GM18511 (cell line): ENCODE measurements at regions not wholly inside any gene's neighbourhood (a gene's known extent, or its start where the extent isn't known, plus 50 kb on each side); places are given as distances from the start of the nearest gene placed in this dataset.

Experiments used
- ATAC-seq: cut with Tn5 transposase; IDR thresholded peaks from one replicate; pipeline ENCODE4 v1.9.1; 2021; ENCODE audit warnings: mild to moderate bottlenecking, moderate library complexity; ENCODE audit not compliant: unreplicated experiment

DNA sequence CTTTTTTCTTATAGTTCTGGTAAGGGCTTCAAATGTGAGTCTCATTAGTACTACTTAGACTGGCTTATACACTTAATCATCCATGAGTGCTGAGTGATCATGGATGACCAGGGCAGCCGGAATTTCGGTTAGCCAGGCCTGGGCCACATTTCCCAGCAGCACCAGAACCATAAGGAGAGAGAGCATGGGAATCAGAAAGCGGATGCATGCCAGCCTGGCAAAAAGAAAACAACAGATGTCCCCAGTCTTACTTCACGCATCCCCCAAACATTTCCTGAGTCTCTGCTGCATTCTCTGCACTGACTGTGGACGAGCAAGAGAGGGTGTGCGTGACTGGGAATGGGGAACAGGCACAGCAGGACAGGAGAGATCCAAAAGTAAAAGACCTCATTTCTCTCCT is 371.1 kb upstream of the ZNF608 start:
- ATAC-seq, result no peak

DNA sequence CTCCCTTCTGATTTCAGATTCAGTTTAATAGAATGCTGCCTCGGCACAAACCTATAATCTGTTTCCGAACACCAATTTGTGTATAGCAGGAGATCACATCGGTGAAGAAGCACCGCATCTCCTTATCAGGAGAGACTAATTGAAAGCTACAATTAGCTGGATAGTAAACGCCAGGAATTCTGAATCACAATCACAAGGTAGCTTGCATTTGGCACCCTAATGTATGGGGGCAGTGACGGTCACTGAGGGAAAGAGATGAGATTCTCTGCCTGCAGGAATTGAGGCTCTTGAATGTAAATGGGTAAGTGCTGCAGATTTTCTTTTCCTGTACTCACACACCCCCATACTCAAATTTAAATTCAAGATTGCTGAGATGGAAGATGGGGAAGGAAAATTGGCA is 373.6 kb upstream of the ZNF608 start:
- no peak for ATAC-seq

DNA sequence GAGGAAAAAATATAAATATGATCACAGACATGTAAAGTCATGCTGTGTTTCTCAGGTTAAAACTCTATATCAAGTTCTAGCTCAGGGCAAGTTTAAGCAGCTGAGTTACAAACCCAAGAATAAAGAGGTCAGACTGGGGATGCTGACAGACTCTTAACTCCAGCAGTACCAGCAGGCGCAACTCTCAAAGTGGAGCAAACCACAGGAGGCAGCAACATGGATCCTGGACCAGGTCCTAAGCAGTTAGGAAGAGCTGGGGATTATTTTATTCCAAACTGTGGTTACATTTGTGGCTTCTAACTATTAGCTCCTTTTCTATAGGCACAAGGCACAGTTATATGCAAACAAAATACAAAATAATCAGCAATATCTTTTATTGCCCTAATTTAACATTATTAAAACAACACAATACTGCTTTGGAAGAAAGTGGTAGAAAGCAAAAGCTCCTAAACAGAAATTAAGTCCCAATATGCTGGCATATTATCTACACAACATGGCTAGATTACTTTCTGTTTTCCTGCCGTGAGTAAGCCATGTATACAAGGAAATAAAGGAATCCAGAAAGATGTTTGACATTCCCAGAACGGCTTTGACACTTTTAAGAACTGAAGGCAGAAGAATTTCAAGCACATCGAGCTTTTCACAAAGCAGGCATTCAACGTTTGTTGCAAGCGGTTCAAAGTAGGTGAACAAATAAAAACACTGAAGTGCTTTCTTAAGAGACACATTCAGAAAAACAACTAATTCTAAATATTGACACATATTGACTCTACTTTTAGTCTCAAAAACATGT is 378.8 kb upstream of the ZNF608 start:
- no peak for ATAC-seq

DNA sequence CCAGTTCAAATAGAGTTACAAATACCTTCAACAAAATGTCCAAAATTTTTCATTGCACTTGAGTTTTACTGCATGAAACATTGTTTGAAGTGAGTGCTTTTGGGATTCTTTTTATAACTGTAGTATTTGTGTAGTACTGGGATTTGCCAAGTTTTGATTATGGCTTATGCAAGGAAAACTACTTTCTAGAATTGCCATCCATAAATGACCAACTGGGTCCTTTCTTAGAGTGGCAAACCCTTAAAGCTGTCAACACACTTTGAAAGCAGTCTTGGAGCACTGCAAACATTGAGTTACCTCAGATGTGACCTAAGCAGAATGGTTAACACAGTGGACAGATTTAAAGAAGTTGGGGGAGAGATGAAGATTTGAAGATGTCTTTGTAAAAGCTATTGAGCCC is 379.6 kb upstream of the ZNF608 start:
- ATAC-seq, result no peak

DNA sequence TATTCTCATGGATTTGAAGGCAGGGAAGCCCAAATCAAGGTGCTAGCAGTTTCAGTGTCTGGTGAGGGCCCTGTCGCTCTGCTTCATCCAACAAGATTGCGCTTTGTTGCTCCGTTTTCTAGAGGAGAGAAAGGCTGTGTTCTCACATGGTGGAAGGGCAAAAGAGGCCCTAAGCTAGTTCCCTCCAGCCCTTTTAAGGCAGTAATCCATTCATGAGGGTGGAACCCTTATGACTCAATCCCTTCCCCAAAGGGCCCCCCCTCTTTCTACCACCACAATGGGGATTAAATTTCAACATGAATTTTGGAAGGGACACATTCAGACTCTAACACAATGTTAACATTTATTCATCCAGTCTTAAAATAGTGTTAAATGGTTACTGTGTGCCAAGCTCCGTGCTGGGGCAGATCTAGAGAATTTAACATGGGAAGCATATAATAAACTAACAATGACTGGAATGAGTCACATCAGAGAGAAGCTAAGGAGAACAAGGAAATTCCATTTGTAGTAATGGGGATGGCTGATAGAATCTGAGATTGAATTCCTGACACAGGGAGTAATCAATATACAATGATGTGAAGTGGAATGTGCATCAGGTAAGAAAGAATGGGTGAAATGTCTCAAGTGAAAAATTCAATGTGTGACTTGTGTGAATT is 382.8 kb upstream of the ZNF608 start:
- no peak for ATAC-seq

DNA sequence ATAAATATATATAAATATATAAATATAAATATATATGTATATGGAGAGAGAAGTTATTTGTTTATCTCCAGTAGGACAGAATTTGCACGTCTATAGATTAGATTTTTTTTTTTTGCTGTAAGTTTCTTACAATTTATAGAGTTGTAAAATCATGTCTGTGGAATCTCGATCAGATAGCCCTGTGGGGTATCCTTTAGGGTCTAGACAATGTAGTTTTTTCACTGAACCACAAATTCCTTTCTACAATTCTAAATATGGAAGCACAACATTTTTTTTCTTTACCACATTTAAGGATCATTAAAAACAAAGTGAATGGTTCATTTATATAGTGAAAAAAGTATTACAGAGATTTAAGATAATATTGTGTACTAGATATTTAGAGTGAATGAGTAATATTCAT is 384.2 kb upstream of the ZNF608 start:
- no peak for ATAC-seq

DNA sequence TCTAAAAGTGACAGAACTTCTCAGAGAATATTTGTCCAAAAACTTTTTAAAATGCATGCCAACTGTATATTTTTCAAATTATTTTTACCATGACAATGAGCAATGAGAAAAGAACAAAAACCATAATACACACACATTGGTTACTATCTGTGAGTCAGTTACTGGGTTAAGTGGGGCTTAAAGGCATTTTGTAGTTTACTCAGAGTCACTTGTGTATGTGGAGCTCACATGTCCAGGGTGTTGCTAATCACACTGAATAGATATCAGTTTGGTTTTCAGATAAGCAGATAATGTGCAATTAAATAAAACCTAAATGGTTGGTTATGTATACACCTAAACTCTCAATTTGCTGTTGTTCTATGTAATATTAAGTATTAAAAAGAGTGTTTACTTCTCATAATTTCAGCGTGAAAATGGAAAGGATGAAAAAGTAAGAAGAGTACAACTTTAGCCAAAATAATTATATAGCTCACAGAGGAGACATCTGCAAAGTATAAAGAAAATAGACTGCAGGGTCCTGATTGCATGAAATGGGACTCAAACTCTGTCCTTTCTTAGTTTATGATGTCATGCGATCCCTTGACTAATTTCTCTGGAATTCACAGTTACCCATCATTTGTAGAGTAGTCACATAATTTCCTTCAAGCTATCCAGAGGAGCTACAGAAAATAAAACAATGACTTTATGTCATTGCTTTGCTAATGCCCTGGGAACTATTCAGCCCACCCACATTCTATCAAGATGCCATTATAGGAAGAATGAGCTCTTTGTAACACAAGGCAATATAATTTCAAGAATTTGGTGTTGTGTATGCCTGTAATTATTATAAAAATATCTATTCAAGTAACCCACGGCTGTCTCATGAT is 388.0 kb upstream of the ZNF608 start:
- ATAC-seq, result no peak

DNA sequence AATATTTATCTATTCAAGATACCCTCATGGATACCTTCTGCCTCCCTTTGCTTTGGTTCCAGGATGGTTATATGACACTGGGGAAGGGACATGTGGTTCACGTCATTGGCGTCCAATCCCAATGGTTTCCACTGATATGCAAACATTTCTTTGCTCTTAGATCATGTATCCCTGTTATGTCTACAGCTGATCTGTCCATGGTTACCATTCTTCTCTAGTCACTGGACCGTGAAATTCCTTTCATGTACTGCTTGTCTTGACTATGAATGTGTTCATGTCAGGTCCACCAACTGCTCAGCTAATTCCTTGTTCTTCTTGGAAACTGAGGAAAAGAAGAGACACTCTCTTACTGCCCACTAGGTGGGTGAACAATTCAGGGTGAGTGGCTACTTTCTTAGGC is 391.1 kb upstream of the ZNF608 start:
- ATAC-seq, result no peak

DNA sequence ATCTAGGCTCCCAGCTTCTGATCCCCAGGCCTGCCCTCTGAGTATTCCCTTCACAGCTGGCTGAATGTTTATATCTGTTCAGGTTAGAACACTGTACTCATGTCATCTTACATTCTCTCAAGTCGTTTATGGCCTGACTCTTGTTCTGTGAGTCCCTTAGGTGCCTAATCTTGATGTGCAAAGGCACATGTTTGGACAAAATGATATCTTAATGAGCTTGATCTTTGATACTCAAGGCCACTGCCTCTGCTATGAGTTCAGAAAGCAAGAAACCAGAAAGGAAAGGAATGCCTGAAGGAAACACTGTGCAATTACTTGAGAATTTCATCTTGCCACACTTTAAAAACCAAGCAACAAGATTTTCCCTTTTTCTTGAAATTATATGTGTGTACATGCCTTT is 391.8 kb upstream of the ZNF608 start:
- ATAC-seq, result no peak

DNA sequence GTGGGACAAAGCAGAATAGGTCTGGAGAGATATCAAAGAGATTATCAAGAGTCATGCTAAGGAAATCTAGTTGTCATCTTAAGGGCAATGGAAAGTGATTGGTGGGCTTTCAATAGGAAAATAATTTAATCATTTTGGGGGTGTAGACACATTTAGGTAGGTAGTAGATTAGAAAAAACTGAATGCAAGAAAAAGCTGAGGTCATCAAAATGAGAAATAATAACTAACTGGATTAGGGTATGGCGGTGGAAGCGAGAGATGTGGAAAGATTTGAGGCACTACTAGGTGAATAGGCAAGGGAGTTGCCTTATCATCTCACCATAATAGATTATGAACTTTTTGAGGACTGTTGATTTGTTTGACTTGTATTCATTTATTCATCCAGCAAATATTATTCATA is 393.2 kb upstream of the ZNF608 start:
- no peak for ATAC-seq

DNA sequence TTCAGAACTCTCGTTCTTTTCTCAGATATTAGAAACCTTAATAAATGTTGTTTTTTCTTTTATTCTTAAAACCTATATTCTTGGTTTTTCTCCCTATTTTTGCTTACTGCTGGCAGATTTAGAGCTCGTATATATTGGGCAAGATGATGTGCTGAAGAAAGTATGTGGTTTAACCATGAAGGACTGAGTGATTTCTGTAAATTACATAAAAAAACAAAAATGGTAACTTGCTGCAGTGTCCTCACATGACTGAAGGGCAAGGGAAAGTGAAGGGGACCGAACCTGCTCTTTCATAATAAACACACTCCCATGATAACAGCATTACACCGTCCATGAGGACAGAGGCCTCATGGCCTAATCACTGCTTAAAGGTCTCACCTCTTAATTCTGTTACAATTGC is 393.8 kb upstream of the ZNF608 start:
- ATAC-seq, result no peak

DNA sequence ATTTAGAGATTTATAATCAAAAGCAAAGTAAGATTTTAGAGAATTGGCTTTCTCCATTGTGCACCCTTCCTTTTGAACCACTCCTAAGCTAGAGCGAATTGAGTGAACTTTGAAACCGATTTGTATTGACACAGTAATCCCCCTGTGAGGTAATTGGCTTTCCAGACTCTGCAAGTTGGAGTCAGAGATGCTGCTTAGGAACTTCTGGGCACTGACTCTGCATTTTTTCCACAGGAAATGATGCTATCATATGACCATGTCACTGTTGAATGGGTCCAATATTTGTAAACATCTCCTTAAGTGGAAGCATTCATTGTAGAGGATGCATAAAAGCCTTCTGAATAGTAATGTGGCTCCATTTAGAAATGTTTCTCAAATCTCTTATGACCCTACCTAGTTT is 394.4 kb upstream of the ZNF608 start:
- ATAC-seq, result no peak

DNA sequence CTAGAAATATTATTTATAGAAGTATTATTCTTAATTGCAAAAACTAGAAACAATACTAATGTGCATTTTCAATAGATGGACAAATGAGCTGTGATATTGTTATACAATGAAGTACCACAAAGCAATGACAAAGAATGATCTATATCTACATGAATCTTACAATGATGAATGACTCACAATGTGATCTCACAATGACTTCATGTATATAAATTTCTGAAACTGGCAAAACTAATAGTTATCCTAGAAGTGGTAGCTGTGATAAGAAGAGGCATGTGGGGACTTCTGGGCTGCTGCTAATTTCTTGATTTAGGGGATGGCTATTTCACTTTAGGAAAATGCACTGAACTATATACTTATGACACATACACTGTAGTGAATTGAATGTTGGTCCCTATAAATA is 396.0 kb upstream of the ZNF608 start:
- peak; percentile 48 for ATAC-seq

DNA sequence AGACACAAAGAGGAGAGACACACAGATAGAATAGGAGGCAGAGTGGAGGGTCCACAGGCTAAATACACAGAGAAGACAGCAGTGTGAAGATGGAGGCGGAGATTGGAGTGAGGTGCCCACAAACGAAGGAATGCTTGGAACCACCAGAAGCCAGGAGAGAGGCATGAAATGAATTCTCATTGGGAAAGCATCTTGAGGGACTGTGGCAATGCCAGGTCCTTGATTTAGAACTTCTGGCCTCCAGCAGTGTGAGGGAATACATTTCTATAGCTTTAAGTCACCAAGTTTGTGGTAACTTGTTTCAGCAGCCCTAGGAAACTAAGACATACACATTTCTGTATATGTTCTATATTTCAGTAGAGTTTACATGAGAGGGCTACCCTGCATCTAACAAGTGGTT is 396.6 kb upstream of the ZNF608 start:
- no peak for ATAC-seq

DNA sequence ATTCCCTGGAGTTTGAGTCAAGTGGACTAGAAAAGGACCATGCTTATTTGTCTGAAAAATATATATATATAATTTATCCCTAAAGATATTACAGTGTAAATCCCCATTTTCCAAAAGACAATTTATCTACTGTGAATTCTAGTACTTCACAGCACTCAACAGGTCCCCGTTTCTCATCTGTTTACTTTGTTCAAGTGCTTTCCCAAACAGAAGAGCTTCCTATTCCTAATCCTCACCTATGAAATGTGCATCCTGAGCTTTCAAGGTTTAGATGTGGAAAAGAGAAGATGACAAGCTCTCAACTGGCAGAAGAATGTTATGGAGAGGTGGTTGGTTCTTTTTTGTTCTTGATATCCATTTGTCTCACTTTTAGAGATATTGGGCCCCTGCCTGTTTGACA is 401.6 kb upstream of the ZNF608 start:
- ATAC-seq, result no peak

DNA sequence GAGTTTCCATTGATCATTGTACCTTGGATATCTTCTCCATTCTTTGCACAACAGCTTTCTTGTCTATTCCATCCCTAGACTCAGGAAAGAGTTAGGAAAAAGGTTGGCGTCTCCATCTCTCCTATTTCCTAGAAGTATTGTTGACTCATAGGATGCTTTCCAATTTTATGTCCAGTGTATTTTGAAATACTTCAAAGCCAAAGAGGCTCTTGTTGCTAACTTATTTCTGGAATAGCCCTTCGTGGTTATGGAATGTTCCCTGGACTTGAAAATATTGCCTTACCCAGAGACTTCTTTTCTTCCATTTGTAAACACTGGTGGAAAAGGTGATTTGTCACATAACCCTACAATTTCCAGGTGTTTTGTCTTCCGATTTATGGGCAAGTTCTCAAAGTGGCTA is 402.3 kb upstream of the ZNF608 start:
- no peak for ATAC-seq

DNA sequence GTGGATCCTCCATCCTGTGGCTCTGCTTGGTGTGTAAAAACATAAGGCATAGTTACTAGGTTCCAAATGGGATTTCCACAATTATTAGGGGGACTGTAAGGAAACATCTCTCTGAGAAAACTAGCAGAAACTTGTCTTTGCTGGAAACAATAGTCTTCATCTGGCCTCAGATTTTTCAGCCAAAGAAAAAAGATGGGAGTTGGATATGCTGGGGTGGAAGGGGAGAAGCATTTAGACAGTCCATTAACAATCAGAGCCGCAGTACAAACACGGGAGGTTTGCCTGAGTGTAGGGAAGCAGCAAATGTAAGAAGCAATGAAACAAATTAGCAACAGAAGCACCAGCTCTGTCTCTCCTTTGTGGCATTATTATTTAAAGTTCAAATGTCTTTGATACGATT is 402.7 kb upstream of the ZNF608 start:
- no peak for ATAC-seq

DNA sequence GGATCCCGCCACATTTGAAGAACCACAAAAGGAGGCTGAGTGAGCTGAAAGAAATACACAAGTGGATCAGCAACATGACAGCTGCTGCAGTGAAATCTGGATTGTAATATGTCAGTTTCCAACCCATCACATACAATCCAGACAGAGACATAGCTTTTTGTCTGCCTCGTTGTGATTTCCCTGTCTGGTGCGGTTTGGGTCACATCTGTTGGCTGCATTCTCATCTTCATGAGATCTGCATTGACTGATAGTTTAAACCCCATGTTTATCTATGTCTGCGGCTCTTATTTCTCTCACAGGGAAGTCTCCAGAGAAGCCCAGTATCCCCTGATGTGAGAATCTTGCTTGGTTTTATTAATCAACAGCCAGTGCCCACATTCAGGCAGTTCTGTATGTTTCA is 403.1 kb upstream of the ZNF608 start:
- no peak for ATAC-seq

DNA sequence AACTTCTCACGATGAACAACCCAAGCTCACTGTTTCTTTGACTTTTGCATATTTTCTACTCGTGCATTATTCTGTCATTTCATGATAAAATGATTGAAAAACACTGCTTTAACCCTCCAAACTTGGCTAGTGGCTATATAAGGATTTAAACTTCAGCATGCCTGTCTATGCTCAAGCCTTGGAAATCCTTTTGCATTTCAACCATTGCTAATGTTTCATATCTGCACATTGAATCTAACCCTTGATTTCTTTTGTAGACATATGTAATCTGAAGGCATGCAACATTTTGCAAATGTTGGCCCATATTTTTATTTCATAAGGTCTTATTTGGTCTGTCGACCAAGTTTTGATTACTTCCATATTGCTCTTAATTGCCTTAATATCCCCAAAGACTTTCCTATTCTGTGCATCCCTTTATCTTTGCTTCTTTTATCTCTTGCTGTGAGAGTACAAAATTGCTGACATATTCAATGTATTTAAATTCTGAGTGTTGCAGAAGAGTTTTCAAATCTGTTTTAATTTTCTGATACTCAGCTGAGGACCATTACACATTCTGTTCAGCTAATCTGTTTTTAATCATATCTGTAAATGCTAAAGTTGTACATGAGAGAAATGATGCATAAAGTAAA is 403.7 kb upstream of the ZNF608 start:
- ATAC-seq, result no peak

DNA sequence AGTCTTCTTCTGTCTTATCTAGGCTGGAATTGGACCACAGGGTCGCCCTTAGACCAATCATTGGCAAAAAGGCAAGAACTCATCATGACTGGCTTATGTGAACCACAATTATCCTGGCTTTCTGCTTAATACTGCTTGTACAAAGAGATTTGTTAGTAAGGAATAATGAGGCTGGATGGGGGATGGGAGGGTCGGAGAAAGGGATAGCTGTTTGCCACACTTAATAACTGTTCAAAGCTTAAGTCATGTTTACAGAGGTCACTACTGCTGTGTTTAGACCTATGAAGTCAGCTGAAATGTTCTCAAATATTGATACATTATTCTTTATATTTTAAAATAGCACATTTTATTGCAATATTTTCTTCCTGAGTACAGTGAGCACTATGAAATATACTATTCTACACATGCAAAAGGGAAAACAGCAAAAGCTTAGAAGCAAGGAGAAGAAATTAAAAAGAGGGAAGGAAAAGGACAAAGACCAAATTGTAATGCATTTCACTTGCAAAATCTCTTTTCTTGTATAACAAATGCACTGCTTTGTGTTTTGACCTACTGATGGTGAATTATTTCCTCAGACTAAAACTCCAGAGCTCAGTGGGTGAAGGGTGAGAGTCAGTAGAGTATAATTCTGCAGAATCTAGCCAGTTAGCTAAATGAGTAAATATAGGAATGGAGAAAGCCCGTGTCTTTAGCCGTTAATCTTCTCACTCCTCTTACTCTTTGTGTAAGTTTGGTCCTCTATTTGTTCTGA is 404.9 kb upstream of the ZNF608 start:
- no peak for ATAC-seq

DNA sequence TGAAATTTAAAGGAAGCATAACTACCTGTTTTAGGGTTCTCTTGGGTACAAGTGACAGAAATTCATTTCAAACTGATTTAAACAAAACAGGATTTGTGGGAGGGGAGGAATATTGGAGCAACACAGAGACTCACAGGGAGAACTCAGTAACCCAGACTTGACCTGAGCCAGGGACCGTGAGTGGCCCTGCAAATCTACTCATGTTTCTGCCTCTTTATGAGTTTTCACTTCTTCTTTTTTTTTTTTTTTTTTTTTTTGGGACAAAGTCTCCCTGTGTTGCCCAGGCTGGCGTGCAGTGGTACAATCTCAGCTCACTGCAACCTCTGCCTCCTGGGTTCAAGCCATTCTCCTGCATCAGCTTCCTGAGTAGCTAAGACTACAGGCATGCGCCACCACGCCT is 405.6 kb upstream of the ZNF608 start:
- peak; percentile 61 for ATAC-seq
